ENCODE measurements at regions not wholly inside any gene's neighbourhood (a gene's known extent, or its start where the extent isn't known, plus 50 kb on each side); places are given as distances from the start of the nearest gene placed in this dataset.

DNA sequence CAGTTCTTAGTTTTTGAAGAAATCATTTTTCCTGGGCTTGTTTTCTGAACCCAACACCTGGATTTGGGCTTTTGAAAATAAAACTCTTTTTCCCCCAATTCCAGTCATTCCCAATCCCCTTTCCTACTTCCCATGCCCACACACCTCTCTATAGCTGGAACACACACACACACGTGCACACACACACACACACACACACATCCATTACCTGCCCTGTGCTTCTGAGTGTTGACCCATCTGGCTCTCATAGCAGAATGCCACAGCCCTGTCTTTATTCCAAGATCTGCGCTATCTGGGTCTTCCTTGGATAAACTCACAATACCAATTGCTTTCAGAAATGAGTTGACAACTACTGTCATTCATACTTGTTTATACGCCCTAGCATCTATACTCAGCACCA is 54.9 kb upstream of the C4orf54 start:
- H3K36me3 Mint-ChIP-seq (ENCODE audit: low read depth), result no peaks in the 10 kb centered on the region
- H3K4me3 Mint-ChIP-seq, result no peak overlapping the region
- no peaks in the 10 kb centered on the region for H3K9me3 Mint-ChIP-seq
- no peak for TF ChIP-seq CTCF (IDR thresholded peaks at IDR 0.05)
- H3K27ac Mint-ChIP-seq, result no peak overlapping the region
- peaks cover 2% of the 10 kb centered on the region; the same call in 1 of the 2 replicates for H3K27me3 Mint-ChIP-seq (ENCODE audit: insufficient read depth)
- DNase-seq, result no peak
- no peaks in the 10 kb centered on the region for H3K4me1 Mint-ChIP-seq (ENCODE audit: low read depth)

GRCh38 chr4:99712099-99712498 is 54.5 kb upstream of the C4orf54 start:
- Mint-ChIP-seq H3K4me1 (ENCODE audit: low read depth) (no peaks in the 10 kb centered on the region), H3K27ac (no peak overlapping the region), H3K9me3 (no peaks in the 10 kb centered on the region), H3K36me3 (ENCODE audit: low read depth) (no peaks in the 10 kb centered on the region), H3K4me3 (no peak overlapping the region), H3K27me3 (ENCODE audit: insufficient read depth) (peaks cover 2% of the 10 kb centered on the region; the same call in 1 of the 2 replicates)
- no peak for TF ChIP-seq CTCF (IDR thresholded peaks at IDR 0.05)
- no peak for DNase-seq

- no peak for TF ChIP-seq CTCF (IDR thresholded peaks at IDR 0.05)
- no peaks in the 10 kb centered on the region for H3K36me3 Mint-ChIP-seq (ENCODE audit: low read depth)
- no peak for DNase-seq
- no peaks in the 10 kb centered on the region for H3K4me1 Mint-ChIP-seq (ENCODE audit: low read depth)
- H3K9me3 Mint-ChIP-seq, result no peaks in the 10 kb centered on the region
- peaks cover 2% of the 10 kb centered on the region; the same call in 1 of the 2 replicates for H3K27me3 Mint-ChIP-seq (ENCODE audit: insufficient read depth)
- H3K27ac Mint-ChIP-seq, result no peak overlapping the region
- no peak overlapping the region for H3K4me3 Mint-ChIP-seq
Observed at GRCh38 chr4:99711657-99712056, 54.0 kb upstream of the C4orf54 start.

DNA sequence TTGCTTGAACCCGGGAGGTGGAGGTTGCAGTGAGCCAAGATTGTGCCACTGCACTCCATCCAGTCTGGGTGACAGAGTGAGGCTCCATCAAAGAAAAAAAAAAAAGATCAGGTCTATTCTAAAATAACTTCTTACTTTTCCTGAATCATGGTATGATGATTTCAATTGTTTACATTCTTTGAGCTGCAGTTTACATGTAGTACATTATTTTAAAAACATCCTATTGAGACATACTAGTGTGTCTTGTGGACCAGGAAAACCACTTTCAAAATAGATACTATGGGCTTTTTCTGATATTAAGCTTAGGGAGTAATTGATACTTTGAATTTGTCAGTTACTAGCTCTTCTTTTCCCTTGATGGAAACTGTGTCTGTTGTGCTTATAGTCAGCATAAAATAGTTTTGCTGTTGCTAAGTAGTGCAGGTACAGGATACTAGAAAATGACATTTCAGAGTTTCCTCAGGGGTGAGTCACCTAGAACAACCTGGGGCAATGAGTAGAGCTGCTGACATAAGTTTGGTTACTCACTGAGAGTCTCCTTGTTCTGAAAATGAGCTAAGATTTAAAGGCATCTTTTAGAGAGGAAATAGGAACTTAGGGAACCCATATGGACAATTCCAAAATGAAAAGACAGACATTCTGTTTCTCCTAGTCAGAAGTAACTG is 53.2 kb upstream of the C4orf54 start:
- H3K9me3 Mint-ChIP-seq, result no peaks in the 10 kb centered on the region
- DNase-seq, result no peak
- no peak overlapping the region for H3K27ac Mint-ChIP-seq

DNA sequence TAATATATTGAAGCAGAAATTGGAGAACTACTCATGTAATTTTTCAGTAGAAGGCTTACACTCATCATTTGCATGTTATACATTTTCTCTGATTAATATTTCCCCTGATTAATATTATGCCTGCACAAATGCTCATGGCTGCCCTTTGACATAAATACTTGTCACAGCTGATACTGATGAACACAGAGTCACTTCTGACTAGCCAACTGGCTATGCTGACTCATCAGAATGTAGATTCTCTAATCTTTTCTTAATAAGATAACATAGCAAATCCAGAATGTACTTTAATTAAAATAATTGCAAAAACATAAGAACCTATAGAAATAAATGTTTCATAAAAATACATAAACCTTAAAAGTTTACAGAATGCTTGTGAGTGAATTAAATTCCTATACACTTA is 52.4 kb upstream of the C4orf54 start:
- no peak overlapping the region for H3K4me3 Mint-ChIP-seq
- no peak for DNase-seq
- no peaks in the 10 kb centered on the region for H3K9me3 Mint-ChIP-seq
- TF ChIP-seq CTCF (IDR thresholded peaks at IDR 0.05), result no peak
- H3K36me3 Mint-ChIP-seq (ENCODE audit: low read depth), result no peaks in the 10 kb centered on the region
- H3K4me1 Mint-ChIP-seq (ENCODE audit: low read depth), result no peaks in the 10 kb centered on the region
- H3K27ac Mint-ChIP-seq, result no peak overlapping the region
- peaks cover 2% of the 10 kb centered on the region; the same call in 1 of the 2 replicates for H3K27me3 Mint-ChIP-seq (ENCODE audit: insufficient read depth)

More for the DNA sequence above, 53.2 kb upstream of the C4orf54 start:
- no peaks in the 10 kb centered on the region for H3K36me3 Mint-ChIP-seq (ENCODE audit: low read depth)
- H3K4me1 Mint-ChIP-seq (ENCODE audit: low read depth), result no peaks in the 10 kb centered on the region
- TF ChIP-seq CTCF (IDR thresholded peaks at IDR 0.05), result no peak
- H3K4me3 Mint-ChIP-seq, result no peak overlapping the region
- H3K27me3 Mint-ChIP-seq (ENCODE audit: insufficient read depth), result peaks cover 2% of the 10 kb centered on the region; the same call in 1 of the 2 replicates

All from HFFc6 (cell line).